ENCODE measurements at regions not wholly inside any gene's neighbourhood (a gene's known extent, or its start where the extent isn't known, plus 50 kb on each side); places are given as distances from the start of the nearest gene placed in this dataset.

GRCh38 chr18:7482342-7482741 is 84.8 kb upstream of the PTPRM start:
- Histone ChIP-seq H3K9me3 (ENCODE audit: low read length) (no peaks in the 10 kb centered on the region), H3K9ac (ENCODE audit: low read length) (no peak overlapping the region), H3F3A (ENCODE audit: insufficient read depth, low read length) (no peaks in the 10 kb centered on the region), H3K9me2 (ENCODE audit: low read depth, low read length) (no peaks in the 10 kb centered on the region), H3K36me3 (ENCODE audit: insufficient read depth, low read length) (no peaks in the 10 kb centered on the region), H3K4me2 (ENCODE audit: low read length) (no peak overlapping the region), H3K4me1 (ENCODE audit: insufficient read depth, low read length, severe bottlenecking) (no peaks in the 10 kb centered on the region), H3K4me3 (ENCODE audit: low read depth, low read length, poor library complexity, severe bottlenecking) (no peak overlapping the region), H3K27me3 (ENCODE audit: insufficient read depth, low read length) (no peaks in the 10 kb centered on the region), H2AFZ (ENCODE audit: low read length) (no peak overlapping the region), H3K79me2 (ENCODE audit: insufficient read depth, low read length) (no peaks in the 10 kb centered on the region), H3K27ac (ENCODE audit: low read depth, low read length, poor library complexity, severe bottlenecking) (no peak overlapping the region), H4K20me1 (ENCODE audit: insufficient read depth, low read length) (no peaks in the 10 kb centered on the region)
- TF ChIP-seq CTCF (IDR thresholded peaks at IDR 0.05; ENCODE audit: low read length) (no peak), EZH2 (IDR thresholded peaks at IDR 0.05; ENCODE audit: borderline replicate concordance, low read length) (no peak)

GRCh38 chr18:7485616-7486015 is 81.5 kb upstream of the PTPRM start:
- Histone ChIP-seq H3K79me2 (ENCODE audit: insufficient read depth, low read length) (no peaks in the 10 kb centered on the region), H3K27me3 (ENCODE audit: insufficient read depth, low read length) (no peaks in the 10 kb centered on the region)

GRCh38 chr18:7488571-7488970 is 78.5 kb upstream of the PTPRM start:
- no peak overlapping the region for H3K27ac ChIP-seq (ENCODE audit: low read depth, low read length, poor library complexity, severe bottlenecking)
- H3K27me3 ChIP-seq (ENCODE audit: insufficient read depth, low read length), result no peaks in the 10 kb centered on the region
- H3K36me3 ChIP-seq (ENCODE audit: insufficient read depth, low read length), result no peaks in the 10 kb centered on the region
- H4K20me1 ChIP-seq (ENCODE audit: insufficient read depth, low read length), result no peaks in the 10 kb centered on the region
- no peak overlapping the region for H3K9ac ChIP-seq (ENCODE audit: low read length)
- H3K9me2 ChIP-seq (ENCODE audit: low read depth, low read length), result no peaks in the 10 kb centered on the region
- H3K9me3 ChIP-seq (ENCODE audit: low read length), result no peaks in the 10 kb centered on the region
- H3K4me3 ChIP-seq (ENCODE audit: low read depth, low read length, poor library complexity, severe bottlenecking), result no peak overlapping the region
- no peaks in the 10 kb centered on the region for H3K79me2 ChIP-seq (ENCODE audit: insufficient read depth, low read length)
- no peak overlapping the region for H2AFZ ChIP-seq (ENCODE audit: low read length)
- TF ChIP-seq CTCF (IDR thresholded peaks at IDR 0.05; ENCODE audit: low read length) (no peak), EZH2 (IDR thresholded peaks at IDR 0.05; ENCODE audit: borderline replicate concordance, low read length) (no peak)
- H3F3A ChIP-seq (ENCODE audit: insufficient read depth, low read length), result no peaks in the 10 kb centered on the region
- H3K4me1 ChIP-seq (ENCODE audit: insufficient read depth, low read length, severe bottlenecking), result no peaks in the 10 kb centered on the region
- H3K4me2 ChIP-seq (ENCODE audit: low read length), result no peak overlapping the region

More at GRCh38 chr18:7485616-7486015, 81.5 kb upstream of the PTPRM start:
- Histone ChIP-seq H3K36me3 (ENCODE audit: insufficient read depth, low read length) (no peaks in the 10 kb centered on the region), H3K9me3 (ENCODE audit: low read length) (no peaks in the 10 kb centered on the region), H3K4me1 (ENCODE audit: insufficient read depth, low read length, severe bottlenecking) (no peaks in the 10 kb centered on the region), H3K9me2 (ENCODE audit: low read depth, low read length) (no peaks in the 10 kb centered on the region), H3K9ac (ENCODE audit: low read length) (no peak overlapping the region), H3F3A (ENCODE audit: insufficient read depth, low read length) (no peaks in the 10 kb centered on the region), H3K27ac (ENCODE audit: low read depth, low read length, poor library complexity, severe bottlenecking) (no peak overlapping the region), H4K20me1 (ENCODE audit: insufficient read depth, low read length) (no peaks in the 10 kb centered on the region), H2AFZ (ENCODE audit: low read length) (no peak overlapping the region), H3K4me2 (ENCODE audit: low read length) (no peak overlapping the region), H3K4me3 (ENCODE audit: low read depth, low read length, poor library complexity, severe bottlenecking) (no peak overlapping the region)
- TF ChIP-seq EZH2 (IDR thresholded peaks at IDR 0.05; ENCODE audit: borderline replicate concordance, low read length), result no peak
- no peak for TF ChIP-seq CTCF (IDR thresholded peaks at IDR 0.05; ENCODE audit: low read length)
